Skeletal muscle tissue (tissue), 3 donors: ENCODE measurements at regions not wholly inside any gene's neighbourhood (a gene's known extent, or its start where the extent isn't known, plus 50 kb on each side); places are given as distances from the start of the nearest gene placed in this dataset.

ENCODE experiments used
- H3K27ac ChIP-seq: one replicate; pipeline ENCODE4 v1.7.0; 2013; ENCODE audit warnings: mild to moderate bottlenecking, low read depth, low read length, inconsistent platforms
- H3K27me3 ChIP-seq, 3 donors: one replicate each; pipeline ENCODE4 v1.7.0; 2013; ENCODE audit warnings: low read length in 3 of 3; ENCODE audit not compliant: control insufficient read depth in 3 of 3, insufficient read depth in 3 of 3
- H3K36me3 ChIP-seq, 3 donors: one replicate each; pipeline ENCODE4 v1.7.0; 2013; ENCODE audit warnings: low read length in 3 of 3; ENCODE audit not compliant: control insufficient read depth in 3 of 3, insufficient read depth in 3 of 3
- H3K4me1 ChIP-seq, 3 donors: one replicate each; pipeline ENCODE4 v1.7.0; 2013; ENCODE audit warnings: low read length in 3 of 3, mild to moderate bottlenecking in 3 of 3; ENCODE audit not compliant: control insufficient read depth in 3 of 3, insufficient read depth in 3 of 3
- H3K4me3 ChIP-seq, 3 donors: one replicate each; pipeline ENCODE4 v1.7.0; 2013; ENCODE audit warnings: low read length in 3 of 3
- H3K9ac ChIP-seq, 3 donors: one replicate each; pipeline ENCODE4 v1.7.0; 2013; ENCODE audit warnings: low read length in 3 of 3, mild to moderate bottlenecking in 3 of 3, moderate library complexity in 2 of 3, low read depth in 1 of 3
- H3K9me3 ChIP-seq, 3 donors: one replicate each; pipeline ENCODE4 v1.7.0; 2013; ENCODE audit warnings: low read length in 3 of 3; ENCODE audit not compliant: control insufficient read depth in 3 of 3
- donor health status: Osteomylitis.

GRCh38 chr2:80852808-80853139 lies 548.2 kb upstream of the LRRTM1 start:
- no peak overlapping the region for H3K9ac ChIP-seq
- no peak overlapping the region for H3K4me3 ChIP-seq
- H3K4me1 ChIP-seq, result no peaks in the 10 kb centered on the region
- no peaks in the 10 kb centered on the region for H3K36me3 ChIP-seq
- no peak overlapping the region for H3K27ac ChIP-seq
- H3K9me3 ChIP-seq, result no peaks in the 10 kb centered on the region
- H3K27me3 ChIP-seq, result no peaks in the 10 kb centered on the region

GRCh38 chr2:80852079-80852807 lies 547.7 kb upstream of the LRRTM1 start:
- no peak overlapping the region for H3K4me3 ChIP-seq
- H3K9ac ChIP-seq, result no peak overlapping the region
- no peaks in the 10 kb centered on the region for H3K9me3 ChIP-seq
- no peaks in the 10 kb centered on the region for H3K27me3 ChIP-seq
- no peaks in the 10 kb centered on the region for H3K4me1 ChIP-seq
- no peak overlapping the region for H3K27ac ChIP-seq
- no peaks in the 10 kb centered on the region for H3K36me3 ChIP-seq

GRCh38 chr2:80830891-80831290 lies 526.3 kb upstream of the LRRTM1 start:
- no peaks in the 10 kb centered on the region for H3K4me1 ChIP-seq
- H3K9me3 ChIP-seq, result no peaks in the 10 kb centered on the region
- no peak overlapping the region for H3K27ac ChIP-seq
- no peaks in the 10 kb centered on the region for H3K27me3 ChIP-seq
- no peak overlapping the region for H3K9ac ChIP-seq
- H3K36me3 ChIP-seq, result no peaks in the 10 kb centered on the region
- no peak overlapping the region for H3K4me3 ChIP-seq

- no peaks in the 10 kb centered on the region for H3K4me1 ChIP-seq
- no peak overlapping the region for H3K4me3 ChIP-seq
- H3K36me3 ChIP-seq, result no peaks in the 10 kb centered on the region
- H3K9me3 ChIP-seq, result no peaks in the 10 kb centered on the region
- no peak overlapping the region for H3K27ac ChIP-seq
- no peaks in the 10 kb centered on the region for H3K27me3 ChIP-seq
- no peak overlapping the region for H3K9ac ChIP-seq
Observed at GRCh38 chr2:80822999-80823398, 518.4 kb upstream of the LRRTM1 start.

- H3K27ac ChIP-seq, result no peak overlapping the region
- H3K4me1 ChIP-seq, result no peaks in the 10 kb centered on the region
- H3K36me3 ChIP-seq, result no peaks in the 10 kb centered on the region
- peaks cover 0 to 3% (median 2%) of the 10 kb centered on the region in 3 donors for H3K9me3 ChIP-seq
- H3K27me3 ChIP-seq, result no peaks in the 10 kb centered on the region
- H3K9ac ChIP-seq, result no peak overlapping the region
- H3K4me3 ChIP-seq, result no peak overlapping the region
Observed at GRCh38 chr2:80815259-80815658, 510.7 kb upstream of the LRRTM1 start.

GRCh38 chr2:80786584-80786983 lies 482.0 kb upstream of the LRRTM1 start:
- Histone ChIP-seq H3K27ac (no peak overlapping the region), H3K9me3 (no peaks in the 10 kb centered on the region), H3K4me1 (no peaks in the 10 kb centered on the region), H3K36me3 (no peaks in the 10 kb centered on the region), H3K4me3 (no peak overlapping the region), H3K9ac (no peak overlapping the region), H3K27me3 (no peaks in the 10 kb centered on the region)

- Histone ChIP-seq H3K4me1 (no peaks in the 10 kb centered on the region), H3K4me3 (no peak overlapping the region), H3K36me3 (no peaks in the 10 kb centered on the region), H3K9ac (no peak overlapping the region), H3K27me3 (no peaks in the 10 kb centered on the region), H3K27ac (no peak overlapping the region), H3K9me3 (peaks cover 0 to 3% (median 0%) of the 10 kb centered on the region in 3 donors)
Observed at GRCh38 chr2:80778704-80779103, 474.2 kb upstream of the LRRTM1 start.

GRCh38 chr2:80748592-80748991 lies 444.0 kb upstream of the LRRTM1 start:
- no peaks in the 10 kb centered on the region for H3K27me3 ChIP-seq
- no peaks in the 10 kb centered on the region for H3K9me3 ChIP-seq
- H3K36me3 ChIP-seq, result no peaks in the 10 kb centered on the region
- no peak overlapping the region for H3K27ac ChIP-seq
- no peak overlapping the region for H3K9ac ChIP-seq
- no peaks in the 10 kb centered on the region for H3K4me1 ChIP-seq
- no peak overlapping the region for H3K4me3 ChIP-seq

- Histone ChIP-seq H3K4me1 (no peaks in the 10 kb centered on the region), H3K9me3 (peaks cover 0 to 2% (median 0%) of the 10 kb centered on the region in 3 donors), H3K4me3 (no peak overlapping the region), H3K36me3 (no peaks in the 10 kb centered on the region), H3K9ac (no peak overlapping the region), H3K27me3 (no peaks in the 10 kb centered on the region), H3K27ac (no peak overlapping the region)
Observed at GRCh38 chr2:80737047-80737446, 432.5 kb upstream of the LRRTM1 start.

- H3K36me3 ChIP-seq, result no peaks in the 10 kb centered on the region
- H3K9me3 ChIP-seq, result no peaks in the 10 kb centered on the region
- H3K27ac ChIP-seq, result no peak overlapping the region
- H3K4me1 ChIP-seq, result no peaks in the 10 kb centered on the region
- H3K27me3 ChIP-seq, result no peaks in the 10 kb centered on the region
- no peak overlapping the region for H3K9ac ChIP-seq
- no peak overlapping the region for H3K4me3 ChIP-seq
Observed at GRCh38 chr2:80725001-80725400, 420.4 kb upstream of the LRRTM1 start.
